ENCODE measurements at regions not wholly inside any gene's neighbourhood (a gene's known extent, or its start where the extent isn't known, plus 50 kb on each side); places are given as distances from the start of the nearest gene placed in this dataset.

DNA sequence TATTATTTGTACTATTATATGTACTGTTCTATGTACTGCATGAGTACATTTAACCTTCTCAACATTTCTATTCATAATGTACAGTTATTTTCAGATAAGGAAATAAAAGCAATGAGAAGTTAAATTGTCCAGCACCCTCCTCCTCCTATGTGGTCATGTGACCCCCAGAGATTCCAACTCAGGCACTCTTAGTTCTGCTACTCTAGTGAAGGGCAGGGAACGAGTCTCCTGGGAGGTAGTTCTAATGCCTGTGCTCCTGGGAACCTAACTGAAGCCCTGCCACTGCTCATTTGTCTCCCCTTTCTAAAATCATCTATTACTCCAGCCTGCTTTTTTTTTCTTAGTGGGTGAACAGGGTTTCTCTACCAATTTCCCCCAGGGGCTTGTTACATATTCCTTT lies 105.9 kb upstream of the GPRIN3 start:
- in situ Hi-C loops (cut with HindIII; ENCODE audit: low sequenced_read_pairs), result no loop called here

DNA sequence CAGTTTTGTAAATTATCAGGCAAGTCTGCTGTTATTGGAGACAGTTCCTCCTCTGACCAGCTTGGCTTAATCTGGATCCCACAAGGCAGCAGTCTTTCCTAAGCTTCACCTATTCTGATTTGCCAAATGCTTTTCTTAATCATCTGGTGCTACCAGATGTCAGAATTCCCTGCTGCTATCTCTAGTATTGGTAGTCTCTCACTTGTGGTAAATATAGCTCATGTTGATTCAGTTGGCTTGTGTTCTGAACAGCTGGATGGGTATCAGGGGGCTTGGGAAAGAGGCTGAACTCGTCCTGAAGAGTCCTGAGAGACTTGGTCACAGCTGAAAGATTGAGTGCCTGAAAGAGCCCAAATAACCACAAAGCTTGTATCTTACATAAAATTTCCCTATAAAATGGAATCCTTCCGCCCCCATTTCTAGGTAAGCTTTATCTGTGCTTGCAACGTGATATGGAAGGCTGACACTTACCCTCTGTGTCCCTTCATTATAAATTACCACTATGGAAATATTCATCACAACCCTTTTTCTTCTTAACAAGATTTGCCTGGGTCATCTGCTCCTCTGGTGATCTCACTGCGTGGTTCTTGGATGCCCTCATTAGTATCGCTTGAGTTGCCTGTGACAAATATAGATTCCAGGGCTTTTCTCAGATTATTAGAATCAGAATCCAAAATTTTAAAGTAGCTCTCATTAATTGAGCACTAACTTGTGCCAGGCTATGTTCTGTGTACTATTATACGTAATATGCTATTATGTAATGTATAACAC lies 104.1 kb upstream of the GPRIN3 start:
- in situ Hi-C loops (cut with HindIII; ENCODE audit: low sequenced_read_pairs), result no loop called here
- TF ChIP-seq, protein P1, sequence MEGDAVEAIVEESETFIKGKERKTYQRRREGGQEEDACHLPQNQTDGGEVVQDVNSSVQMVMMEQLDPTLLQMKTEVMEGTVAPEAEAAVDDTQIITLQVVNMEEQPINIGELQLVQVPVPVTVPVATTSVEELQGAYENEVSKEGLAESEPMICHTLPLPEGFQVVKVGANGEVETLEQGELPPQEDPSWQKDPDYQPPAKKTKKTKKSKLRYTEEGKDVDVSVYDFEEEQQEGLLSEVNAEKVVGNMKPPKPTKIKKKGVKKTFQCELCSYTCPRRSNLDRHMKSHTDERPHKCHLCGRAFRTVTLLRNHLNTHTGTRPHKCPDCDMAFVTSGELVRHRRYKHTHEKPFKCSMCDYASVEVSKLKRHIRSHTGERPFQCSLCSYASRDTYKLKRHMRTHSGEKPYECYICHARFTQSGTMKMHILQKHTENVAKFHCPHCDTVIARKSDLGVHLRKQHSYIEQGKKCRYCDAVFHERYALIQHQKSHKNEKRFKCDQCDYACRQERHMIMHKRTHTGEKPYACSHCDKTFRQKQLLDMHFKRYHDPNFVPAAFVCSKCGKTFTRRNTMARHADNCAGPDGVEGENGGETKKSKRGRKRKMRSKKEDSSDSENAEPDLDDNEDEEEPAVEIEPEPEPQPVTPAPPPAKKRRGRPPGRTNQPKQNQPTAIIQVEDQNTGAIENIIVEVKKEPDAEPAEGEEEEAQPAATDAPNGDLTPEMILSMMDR (IDR thresholded peaks at IDR 0.05; ENCODE audit: low read depth, low read length), result no peak
- no peak for DNase-seq (ENCODE audit: low read depth, low spot score)

More for the DNA sequence above, 105.9 kb upstream of the GPRIN3 start:
- DNase-seq (ENCODE audit: low read depth, low spot score), result no peak
- TF ChIP-seq, protein P1 (IDR thresholded peaks at IDR 0.05; ENCODE audit: low read depth, low read length), result no peak
- H3K4me3 ChIP-seq (ENCODE audit: low read depth, low read length), result no peak overlapping the region

GRCh38 chr4:89410687-89411086 lies 103.1 kb upstream of the GPRIN3 start:
- no peak overlapping the region for H3K4me3 ChIP-seq (ENCODE audit: low read depth, low read length)
- in situ Hi-C loops (cut with HindIII; ENCODE audit: low sequenced_read_pairs), result no loop called here
- peak; percentile 32 for DNase-seq (ENCODE audit: low read depth, low spot score)
- TF ChIP-seq, protein P1 (IDR thresholded peaks at IDR 0.05; ENCODE audit: low read depth, low read length), result no peak

More for the DNA sequence above, 104.1 kb upstream of the GPRIN3 start:
- H3K4me3 ChIP-seq (ENCODE audit: low read depth, low read length), result no peak overlapping the region

DNA sequence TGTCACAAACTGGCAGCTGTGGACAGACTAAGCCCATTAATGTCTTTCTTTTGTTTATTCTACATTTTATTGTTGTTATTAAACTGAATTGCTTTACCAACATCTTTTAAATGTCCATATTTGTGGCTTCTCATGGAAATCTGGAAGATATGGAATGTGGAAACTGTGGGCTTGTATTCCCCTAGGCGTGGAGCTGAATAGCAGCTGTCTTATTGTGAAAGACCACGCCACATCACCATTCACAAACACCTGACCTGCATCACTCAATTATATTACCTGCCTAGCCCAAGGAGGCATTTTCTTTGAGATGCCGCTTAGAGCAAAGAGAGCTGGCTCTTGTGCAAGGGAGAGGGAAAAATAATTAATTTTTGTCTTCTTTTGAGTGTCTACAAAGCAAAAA lies 96.9 kb upstream of the GPRIN3 start:
- H3K4me3 ChIP-seq (ENCODE audit: low read depth, low read length), result no peak overlapping the region
- in situ Hi-C loops (cut with HindIII; ENCODE audit: low sequenced_read_pairs), result no loop called here
- TF ChIP-seq, protein P1 (IDR thresholded peaks at IDR 0.05; ENCODE audit: low read depth, low read length), result no peak

DNA sequence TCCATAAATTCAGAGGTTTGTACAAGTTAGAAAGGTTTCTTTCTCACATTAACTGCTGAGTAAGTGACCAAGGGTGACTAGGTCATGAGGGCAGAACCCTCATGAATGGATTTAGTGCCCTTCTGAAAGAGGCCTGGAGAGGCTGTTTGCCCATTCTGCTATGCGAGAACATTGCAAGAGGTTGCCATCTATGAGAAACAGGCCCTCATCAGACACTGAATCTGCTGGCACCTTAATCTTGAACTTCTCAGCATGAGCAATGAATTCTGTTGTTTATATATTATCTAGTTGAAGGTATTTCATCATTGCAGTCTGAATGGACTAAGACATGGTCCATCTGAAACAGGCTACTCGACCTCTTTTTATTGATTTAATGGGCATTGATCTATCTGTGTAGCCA lies 96.2 kb upstream of the GPRIN3 start:
- TF ChIP-seq, protein P1 (IDR thresholded peaks at IDR 0.05; ENCODE audit: low read depth, low read length), result no peak
- in situ Hi-C loops (cut with HindIII; ENCODE audit: low sequenced_read_pairs), result no loop called here
- no peak overlapping the region for H3K4me3 ChIP-seq (ENCODE audit: low read depth, low read length)
- DNase-seq (ENCODE audit: low read depth, low spot score), result no peak

More for the DNA sequence above, 96.9 kb upstream of the GPRIN3 start:
- no peak for DNase-seq (ENCODE audit: low read depth, low spot score)

GRCh38 chr4:89400287-89401035 lies 92.9 kb upstream of the GPRIN3 start:
- in situ Hi-C loops (cut with HindIII; ENCODE audit: low sequenced_read_pairs), result no loop called here
- H3K4me3 ChIP-seq (ENCODE audit: low read depth, low read length), result no peak overlapping the region
- TF ChIP-seq, protein P1 (IDR thresholded peaks at IDR 0.05; ENCODE audit: low read depth, low read length), result no peak
- no peak for DNase-seq (ENCODE audit: low read depth, low spot score)

Measured in astrocyte of the spinal cord (primary cell).